Tibial nerve (tissue), 4 donors: ENCODE measurements at regions not wholly inside any gene's neighbourhood (a gene's known extent, or its start where the extent isn't known, plus 50 kb on each side); places are given as distances from the start of the nearest gene placed in this dataset.

Experiments
- DNase-seq, 2 donors: peaks; one replicate each; pipeline ENCODE4 v3.0.0-alpha.2; 2019; ENCODE audit warnings: low spot score in 2 of 2
- H3K27ac ChIP-seq, 4 donors: fragments of 200-600 bp; sonication (generic) in 3 of 4; one replicate each; pipeline ENCODE4 v1.5.1; 2017 to 2019; ENCODE audit warnings: mild to moderate bottlenecking in 1 of 4
- H3K27me3 ChIP-seq, 2 donors: fragments of 200-600 bp; sonication (generic) in 1 of 2; one replicate each; pipeline versions ENCODE4 v1.5.1 to v1.6.0; 2017 to 2019
- H3K36me3 ChIP-seq, 3 donors: fragments of 200-600 bp; sonication (generic); one replicate each; pipeline ENCODE4 v1.5.1; 2018 to 2019
- H3K4me1 ChIP-seq, 4 donors: fragments of 200-600 bp; sonication (generic) in 3 of 4; one replicate each; pipeline ENCODE4 v1.5.1; 2017 to 2019
- H3K4me3 ChIP-seq, 4 donors: fragments of 200-600 bp; sonication (generic) in 3 of 4; one replicate each; pipeline ENCODE4 v1.5.1; 2017 to 2019; ENCODE audit warnings: mild to moderate bottlenecking in 1 of 4, moderate library complexity in 1 of 4
- H3K9me3 ChIP-seq, 4 donors: fragments of 200-600 bp; sonication (generic) in 3 of 4; one replicate each; pipeline ENCODE4 v1.5.1; 2017 to 2019
- CTCF ChIP-seq, 5 experiments: fragments of 200-600 bp in 3 of 5; fragments of 450-650 bp in 2 of 5; sonication (generic) in 3 of 5; IDR thresholded peaks; one replicate each; pipeline ENCODE4 v1.5.1; 2016 to 2019; ENCODE audit warnings: antibody characterized with exemption in 5 of 5, mild to moderate bottlenecking in 3 of 5, moderate library complexity in 2 of 5
- EP300 ChIP-seq, 2 donors: sonication (generic); formaldehyde crosslinking; IDR thresholded peaks; one replicate each; pipeline ENCODE4 v1.6.1; 2017; ENCODE audit warnings: antibody characterized with exemption in 2 of 2, mild to moderate bottlenecking in 1 of 2
- POLR2A ChIP-seq, 2 donors: fragments of 450-650 bp; IDR thresholded peaks; one replicate each; pipeline ENCODE4 v1.6.1; 2017; ENCODE audit warnings: antibody characterized with exemption in 2 of 2, mild to moderate bottlenecking in 2 of 2, moderate library complexity in 2 of 2
- WGBS, 2 donors: methylation state at CpG; one replicate each; pipeline ENCODE4 v1.1.5; 2018; 5-methylcytosine and 5-hydroxymethylcytosine counted together

GRCh38 chr6:141641951-141642350, 490.8 kb upstream of the GJE1 start:
- H3K4me3 ChIP-seq, result no peak overlapping the region
- TF ChIP-seq EP300 (IDR thresholded peaks at IDR 0.05), result no peak
- no peak for TF ChIP-seq CTCF (IDR thresholded peaks at IDR 0.05)
- no peak for TF ChIP-seq POLR2A (IDR thresholded peaks at IDR 0.05)
- H3K27me3 ChIP-seq, result no peaks in the 10 kb centered on the region
- no peak overlapping the region for H3K27ac ChIP-seq
- DNase-seq, result no peak
- H3K9me3 ChIP-seq, result no peaks in the 10 kb centered on the region
- no peaks in the 10 kb centered on the region for H3K4me1 ChIP-seq
- 34 to 56% methylated on average over 1 of the region's 1 CpG for WGBS, 2 donors
- H3K36me3 ChIP-seq, result no peaks in the 10 kb centered on the region

- 35 to 42% methylated on average over 1 of the region's 1 CpG for WGBS, 2 donors
- TF ChIP-seq EP300 (IDR thresholded peaks at IDR 0.05), result no peak
- TF ChIP-seq POLR2A (IDR thresholded peaks at IDR 0.05), result no peak
- no peak for TF ChIP-seq CTCF (IDR thresholded peaks at IDR 0.05)
- no peak overlapping the region for H3K27ac ChIP-seq
- no peaks in the 10 kb centered on the region for H3K4me1 ChIP-seq
- no peak overlapping the region for H3K4me3 ChIP-seq
- H3K9me3 ChIP-seq, result no peaks in the 10 kb centered on the region
- no peaks in the 10 kb centered on the region for H3K36me3 ChIP-seq
- no peak for DNase-seq
- H3K27me3 ChIP-seq, result no peaks in the 10 kb centered on the region
Observed at GRCh38 chr6:141641406-141641805, 491.3 kb upstream of the GJE1 start.

GRCh38 chr6:141635621-141636020, 497.1 kb upstream of the GJE1 start:
- WGBS, 2 donors, result 96% methylated on average over 3 of the region's 3 CpGs
- TF ChIP-seq EP300 (IDR thresholded peaks at IDR 0.05) (no peak), CTCF (IDR thresholded peaks at IDR 0.05) (no peak), POLR2A (IDR thresholded peaks at IDR 0.05) (no peak)
- no peak for DNase-seq
- Histone ChIP-seq H3K4me3 (no peak overlapping the region), H3K27ac (no peak overlapping the region), H3K4me1 (no peaks in the 10 kb centered on the region), H3K9me3 (no peaks in the 10 kb centered on the region), H3K27me3 (no peaks in the 10 kb centered on the region), H3K36me3 (no peaks in the 10 kb centered on the region)

- H3K9me3 ChIP-seq, result no peaks in the 10 kb centered on the region
- H3K27ac ChIP-seq, result no peak overlapping the region
- no peaks in the 10 kb centered on the region for H3K4me1 ChIP-seq
- 72 to 76% methylated on average over 2 of the region's 2 CpGs for WGBS, 2 donors
- no peaks in the 10 kb centered on the region for H3K36me3 ChIP-seq
- no peaks in the 10 kb centered on the region for H3K27me3 ChIP-seq
- no peak for TF ChIP-seq POLR2A (IDR thresholded peaks at IDR 0.05)
- TF ChIP-seq EP300 (IDR thresholded peaks at IDR 0.05), result no peak
- no peak for TF ChIP-seq CTCF (IDR thresholded peaks at IDR 0.05)
- no peak for DNase-seq
- H3K4me3 ChIP-seq, result no peak overlapping the region
Observed at GRCh38 chr6:141634269-141634668, 498.5 kb upstream of the GJE1 start.

- Histone ChIP-seq H3K9me3 (no peaks in the 10 kb centered on the region), H3K4me1 (no peaks in the 10 kb centered on the region), H3K27ac (no peak overlapping the region), H3K27me3 (no peaks in the 10 kb centered on the region), H3K36me3 (no peaks in the 10 kb centered on the region), H3K4me3 (no peak overlapping the region)
- no peak for TF ChIP-seq CTCF (IDR thresholded peaks at IDR 0.05)
- 94% methylated on average over 3 of the region's 3 CpGs for WGBS, 2 donors
- DNase-seq, result no peak
Observed at GRCh38 chr6:141624301-141624700, 508.4 kb upstream of the GJE1 start.
